HG03460 (cell line): ENCODE measurements at regions not wholly inside any gene's neighbourhood (a gene's known extent, or its start where the extent isn't known, plus 50 kb on each side); places are given as distances from the start of the nearest gene placed in this dataset.

Experiments
- ATAC-seq: cut with Tn5 transposase; IDR thresholded peaks from one replicate; pipeline ENCODE4 v1.9.1; 2021; ENCODE audit not compliant: unreplicated experiment

DNA sequence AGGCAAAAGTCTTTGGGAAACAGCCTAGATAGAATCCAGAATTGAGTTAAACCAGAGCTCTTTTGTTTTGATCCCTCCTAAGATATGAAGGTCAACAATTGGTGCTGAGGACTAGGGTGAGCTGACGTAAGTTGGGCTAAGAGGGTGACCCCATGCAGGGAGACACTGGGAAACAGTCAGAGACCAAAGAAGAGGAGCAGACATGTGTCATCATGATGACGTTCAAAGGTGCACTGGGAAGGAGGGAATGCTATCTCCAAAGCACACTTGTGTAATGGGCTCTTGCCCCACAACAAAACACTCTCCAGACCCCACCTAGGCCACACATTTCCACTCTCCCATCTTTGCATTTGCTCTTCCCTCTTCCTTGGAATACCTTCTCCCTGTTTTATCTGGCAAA is 481.4 kb downstream of the COG6 start:
- ATAC-seq, result no peak

DNA sequence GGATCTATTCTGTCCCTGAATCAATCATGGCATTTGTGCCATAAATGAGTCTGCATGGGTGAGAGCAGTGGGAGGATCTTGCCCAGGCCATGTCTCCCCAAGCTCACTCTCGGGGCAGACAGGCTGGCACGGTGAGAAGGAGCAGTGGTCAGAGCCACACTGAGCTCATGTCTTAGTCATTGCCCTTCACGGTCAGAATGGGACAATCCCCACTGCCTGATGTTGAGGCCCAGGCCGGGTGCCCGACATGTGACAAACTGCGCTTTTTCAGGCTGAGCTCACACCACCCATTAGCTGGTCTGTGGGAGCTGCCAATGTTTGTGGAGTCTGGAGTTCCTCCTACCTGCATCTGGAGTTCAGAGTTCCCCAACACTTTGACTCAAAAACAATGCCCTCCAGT is 481.9 kb downstream of the COG6 start:
- ATAC-seq, result no peak

DNA sequence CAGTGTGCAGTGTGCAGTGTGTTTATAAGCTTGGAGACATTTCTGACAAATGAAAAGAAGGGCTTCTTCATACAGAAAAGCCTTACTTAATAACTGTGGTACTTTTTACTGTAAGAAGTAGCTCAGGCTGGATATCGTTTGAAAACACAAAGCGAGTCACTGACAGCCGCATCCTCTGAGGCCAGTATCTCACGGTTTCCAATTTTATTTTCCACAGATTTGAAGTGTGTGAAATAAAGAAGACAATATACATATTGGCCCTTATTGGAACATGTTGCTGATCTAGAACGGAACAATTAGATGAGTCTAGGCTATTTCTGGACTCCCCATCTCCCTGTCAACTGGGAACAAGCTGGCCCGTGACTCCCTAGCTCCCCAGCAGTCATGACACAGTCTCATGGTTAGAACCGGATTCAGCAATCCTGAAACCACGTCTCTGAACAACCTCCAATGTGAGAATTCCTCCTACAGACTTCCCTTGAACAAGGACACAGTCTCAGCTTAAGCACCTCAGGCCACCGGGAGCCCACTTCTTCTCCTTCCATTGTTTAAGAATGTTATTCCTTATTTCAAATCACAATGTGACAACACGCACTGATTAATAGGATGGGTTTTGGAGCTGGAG is 484.5 kb downstream of the COG6 start:
- no peak for ATAC-seq

DNA sequence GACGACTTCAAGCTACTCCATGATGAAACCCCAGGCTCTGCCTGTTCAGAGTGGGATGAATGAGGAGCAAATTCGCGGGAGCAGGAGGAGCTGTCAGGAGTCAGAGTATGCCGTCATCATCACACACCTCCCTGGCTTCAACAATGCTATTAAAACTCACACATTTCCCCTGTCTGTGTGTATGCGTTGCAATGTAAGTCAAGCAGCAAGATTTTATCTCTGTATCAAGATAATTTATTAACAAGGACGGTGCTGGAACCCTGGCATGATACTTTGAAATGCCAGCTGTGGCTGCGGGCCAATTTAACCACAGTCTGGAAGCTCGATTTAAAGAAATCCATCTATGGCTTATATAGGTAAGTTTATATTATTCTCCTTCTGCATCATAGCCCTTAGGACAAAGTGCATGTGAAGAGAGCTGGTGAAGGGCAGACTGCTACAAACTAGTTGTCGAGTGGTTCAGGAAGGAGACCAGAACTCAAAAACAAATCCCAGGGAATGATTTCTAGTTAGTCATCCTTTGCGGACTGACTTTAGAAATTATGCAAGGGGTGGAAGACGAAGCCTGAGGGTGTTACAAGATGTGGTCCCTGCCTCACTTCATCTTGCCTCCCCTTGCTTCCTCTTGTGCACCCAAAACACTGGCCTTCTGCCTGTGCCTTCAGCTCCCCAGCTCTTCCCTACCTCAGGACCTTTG is 486.5 kb downstream of the COG6 start:
- no peak for ATAC-seq

DNA sequence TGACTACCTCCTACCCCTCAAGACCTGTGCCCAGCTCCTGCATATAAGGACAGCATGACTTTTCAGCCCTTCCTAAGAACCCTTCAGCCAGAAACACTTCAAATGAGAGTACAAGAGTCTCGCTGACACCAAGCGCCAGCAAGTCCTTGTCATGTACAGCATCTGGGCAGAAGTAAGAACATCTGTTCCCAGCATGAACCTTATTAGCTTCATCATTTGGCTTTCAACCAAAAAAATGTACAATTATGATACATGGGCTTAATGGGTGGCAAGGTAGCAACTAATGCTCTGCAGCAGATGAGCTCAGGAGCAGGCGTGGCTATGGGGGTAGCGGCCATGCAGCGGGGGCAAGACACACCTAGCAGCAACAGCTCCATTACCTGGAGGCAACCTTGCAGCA is 487.6 kb downstream of the COG6 start:
- ATAC-seq, result no peak

DNA sequence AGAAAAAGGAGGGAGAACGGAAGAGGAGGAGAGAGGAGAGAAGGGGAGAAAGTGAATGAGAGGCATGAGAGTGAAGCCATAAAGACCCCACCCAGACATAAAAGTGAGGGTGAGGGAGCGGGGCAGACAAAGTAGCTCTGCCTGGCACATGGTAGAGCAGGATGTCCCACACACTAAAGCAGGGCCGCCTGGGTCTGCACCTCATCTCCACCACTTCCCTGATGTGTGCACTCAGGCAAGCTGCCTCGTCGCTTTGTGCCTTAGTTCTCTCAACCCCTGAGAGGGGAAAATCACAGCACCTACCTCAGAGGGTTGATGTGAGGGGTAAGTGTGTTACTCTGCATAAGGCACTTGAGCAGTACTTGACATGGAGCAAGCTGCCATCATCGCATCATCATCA is 488.1 kb downstream of the COG6 start:
- ATAC-seq, result no peak

DNA sequence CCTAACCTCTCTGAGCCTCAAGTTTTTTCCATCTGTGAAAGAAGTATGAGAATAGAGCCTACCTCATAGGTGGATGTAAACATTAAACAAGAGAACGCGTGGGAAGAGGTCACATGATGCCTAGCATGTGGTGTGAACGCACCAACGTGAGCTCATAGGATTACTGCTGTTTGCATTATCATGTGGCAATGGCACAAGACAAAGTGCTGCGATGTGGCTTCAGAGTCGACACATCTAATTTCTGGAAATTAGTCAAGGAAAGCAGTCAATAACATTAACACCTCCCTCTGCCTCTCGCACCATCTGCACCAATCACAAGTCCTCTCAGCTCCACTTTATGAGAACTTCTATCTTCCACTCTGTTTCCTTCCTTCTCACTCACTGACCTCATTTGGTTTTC is 489.7 kb downstream of the COG6 start:
- no peak for ATAC-seq

DNA sequence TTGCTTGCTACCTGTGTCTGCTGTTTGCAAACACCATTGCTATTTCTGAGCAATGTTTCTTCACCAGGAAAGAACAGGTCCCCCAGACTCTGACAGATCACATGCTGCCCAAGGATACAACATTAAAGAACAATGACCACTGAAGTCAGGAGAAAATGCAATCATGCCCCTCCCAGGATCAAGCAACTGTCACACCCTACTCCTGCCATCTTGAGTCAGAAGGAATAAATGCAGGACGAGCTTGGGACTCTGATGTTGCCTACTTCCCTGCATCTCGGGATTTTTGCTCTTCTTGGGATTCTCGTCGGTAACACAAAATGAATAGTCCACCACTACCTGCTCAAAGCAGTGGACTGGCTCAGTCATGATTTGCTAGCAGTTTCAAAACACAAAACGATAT is 490.6 kb downstream of the COG6 start:
- ATAC-seq, result no peak

DNA sequence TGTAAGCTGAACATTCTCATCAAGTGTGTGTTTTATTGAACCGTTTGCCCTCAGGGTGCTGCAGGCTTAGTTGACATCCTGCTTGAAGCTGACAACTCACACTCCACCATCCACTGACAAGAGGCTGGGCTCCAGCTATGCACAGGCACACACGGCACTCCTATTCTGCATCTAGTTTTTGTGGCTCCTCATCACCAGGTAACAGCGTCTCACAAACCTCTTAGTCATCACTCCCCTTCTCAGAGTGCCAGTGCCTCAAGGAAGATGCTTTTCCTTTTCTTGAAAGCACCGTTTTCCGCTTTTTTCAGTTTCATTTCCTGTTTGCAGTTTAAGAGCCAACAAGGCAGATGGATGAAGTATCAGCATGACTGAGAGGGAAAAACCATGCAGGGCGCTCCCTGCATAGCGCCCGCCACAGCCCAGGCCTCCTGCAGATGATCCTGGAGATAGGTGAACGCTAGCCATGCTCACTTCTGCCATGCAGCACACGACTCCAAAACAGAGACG is 491.2 kb downstream of the COG6 start:
- no peak for ATAC-seq

DNA sequence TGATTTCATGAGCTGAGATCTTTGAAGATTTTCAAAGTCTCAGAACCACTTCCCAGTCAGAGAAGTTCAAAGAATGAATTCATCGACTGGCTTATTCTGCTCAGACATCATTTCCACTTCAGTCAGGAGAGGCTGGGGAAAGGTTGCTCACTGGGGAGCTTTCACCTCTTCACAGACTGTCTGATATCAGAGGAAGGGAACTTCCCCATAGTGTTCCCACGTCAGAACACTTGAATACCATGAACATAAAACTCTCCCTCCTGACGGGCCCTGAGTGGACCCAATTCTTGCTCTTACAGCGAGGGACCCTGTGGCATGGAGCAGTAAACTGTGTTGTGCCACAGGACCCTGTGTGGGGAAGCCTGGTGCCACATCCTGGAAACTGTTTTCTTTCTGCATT is 492.6 kb downstream of the COG6 start:
- no peak for ATAC-seq

DNA sequence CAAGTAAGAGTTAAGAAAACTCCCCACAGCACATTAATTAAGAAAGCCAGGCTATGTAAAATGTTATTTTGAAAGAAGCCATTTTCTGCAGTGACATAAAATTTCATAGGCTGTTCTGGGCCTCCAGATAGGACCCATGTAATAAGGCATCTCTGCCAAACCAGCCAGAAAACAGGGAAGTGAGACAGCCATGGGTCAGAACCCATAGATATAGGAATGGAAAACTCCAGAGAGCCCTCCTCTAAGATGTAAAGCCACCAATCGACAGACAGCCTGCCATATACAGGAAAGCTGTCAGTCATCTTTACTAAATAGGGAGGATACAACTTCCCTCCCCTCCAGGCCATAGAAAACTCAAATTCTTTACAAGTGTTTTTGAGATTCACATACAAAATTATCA is 493.3 kb downstream of the COG6 start:
- no peak for ATAC-seq

DNA sequence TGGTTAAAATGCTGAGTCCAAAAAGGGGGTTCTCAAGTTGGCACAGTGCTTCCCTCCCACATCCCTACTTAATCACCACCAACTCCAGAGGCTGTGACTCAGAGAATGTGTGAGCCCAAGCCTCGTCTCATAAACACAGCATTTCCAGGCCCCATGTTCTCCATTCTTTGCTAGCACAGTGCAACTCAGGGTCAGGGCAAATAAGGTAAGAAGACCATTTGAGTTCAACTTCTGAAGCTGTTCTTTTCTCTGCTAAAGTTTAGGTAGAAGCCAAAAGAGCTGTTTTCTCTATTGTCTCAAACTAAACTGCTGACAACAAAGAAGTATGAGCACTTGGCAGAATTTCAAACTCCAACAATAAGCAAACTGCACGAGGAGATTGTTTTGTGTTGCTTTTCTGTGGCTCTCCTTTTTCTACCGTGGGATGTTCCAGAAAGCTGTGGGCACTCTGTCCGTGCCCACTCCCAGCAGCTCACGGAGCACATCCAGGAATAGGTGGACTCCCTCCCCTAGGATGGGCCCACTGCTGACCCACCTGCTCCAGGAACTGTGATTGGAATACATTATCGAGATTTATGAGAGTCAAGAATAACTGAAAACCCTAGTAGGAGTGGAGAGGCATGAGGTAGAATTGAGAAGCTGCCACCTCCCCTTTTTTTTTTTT is 494.3 kb downstream of the COG6 start:
- ATAC-seq, result no peak

DNA sequence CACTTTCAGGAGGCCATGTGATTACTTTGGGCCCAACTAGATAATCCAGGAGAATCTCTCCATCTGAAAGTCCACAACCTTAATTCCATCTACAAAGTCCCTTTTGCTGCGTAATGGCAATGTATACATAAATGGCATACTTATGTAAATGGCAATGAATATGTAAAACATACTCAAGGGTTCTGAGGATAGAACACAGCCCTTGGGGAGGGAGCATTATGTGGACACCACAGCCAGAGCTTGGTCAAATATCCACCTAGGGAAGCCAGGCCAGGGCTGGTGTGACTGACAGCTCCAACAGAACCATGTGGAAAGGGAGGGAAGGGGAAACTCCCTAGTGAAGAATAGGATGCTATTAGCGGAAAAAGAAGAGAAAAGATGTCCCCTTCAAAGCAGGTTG is 496.2 kb downstream of the COG6 start:
- ATAC-seq, result no peak

DNA sequence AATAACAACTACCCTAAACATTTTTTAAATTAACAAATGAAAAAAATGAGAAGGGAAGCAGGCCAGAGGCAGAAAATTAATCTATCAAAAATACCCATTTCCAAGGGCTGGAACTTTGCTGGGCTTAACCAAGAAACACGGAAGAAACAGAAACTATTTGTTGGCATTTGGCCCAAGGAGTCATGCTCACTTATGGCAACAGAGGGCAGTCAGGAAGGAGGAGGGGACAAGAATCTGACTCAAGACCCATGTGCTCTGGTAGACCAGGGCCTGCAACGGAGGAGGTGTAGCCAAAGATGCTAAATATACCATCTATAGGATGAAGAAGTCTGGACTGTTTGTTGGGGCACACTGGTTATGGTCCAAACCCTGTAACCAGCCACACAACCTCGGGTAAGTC is 496.7 kb downstream of the COG6 start:
- ATAC-seq, result no peak

DNA sequence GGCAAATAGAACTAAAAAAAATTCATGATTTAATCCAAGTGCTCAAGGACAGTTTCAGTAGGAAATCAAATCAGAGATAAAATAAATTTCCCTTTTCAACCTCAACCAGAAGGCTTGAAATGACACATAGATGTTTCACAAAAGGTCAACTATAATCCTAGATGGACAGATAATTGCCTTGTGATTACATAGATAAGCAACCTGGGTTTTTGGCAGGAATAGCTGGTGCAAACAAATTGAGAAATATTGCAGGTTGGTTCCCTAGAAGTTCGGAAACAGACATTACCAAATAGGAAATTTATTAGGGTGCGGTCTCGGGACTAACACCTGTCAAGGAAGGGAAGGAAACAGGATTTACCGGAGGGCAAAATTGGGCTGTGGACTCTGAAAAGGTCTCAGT is 497.5 kb downstream of the COG6 start:
- no peak for ATAC-seq

DNA sequence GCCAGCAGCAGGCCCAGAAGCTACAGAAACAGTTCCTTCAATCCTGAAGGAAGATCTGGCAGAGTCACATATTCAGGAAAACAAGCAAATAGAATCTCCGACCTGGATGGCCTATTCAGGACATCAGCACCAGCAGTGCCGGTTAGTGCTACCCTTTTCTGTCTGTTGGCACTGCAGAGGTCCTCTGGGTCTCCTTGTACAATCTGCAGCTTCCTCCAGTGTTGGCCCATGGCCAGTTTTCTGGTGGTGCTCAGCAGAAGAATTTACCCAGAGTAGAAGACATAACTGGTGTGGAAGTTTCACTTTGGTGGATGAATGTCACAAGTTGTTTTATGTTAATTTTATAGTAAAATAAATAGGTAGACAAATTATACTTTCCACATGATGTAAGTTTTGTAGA is 498.1 kb downstream of the COG6 start:
- no peak for ATAC-seq

DNA sequence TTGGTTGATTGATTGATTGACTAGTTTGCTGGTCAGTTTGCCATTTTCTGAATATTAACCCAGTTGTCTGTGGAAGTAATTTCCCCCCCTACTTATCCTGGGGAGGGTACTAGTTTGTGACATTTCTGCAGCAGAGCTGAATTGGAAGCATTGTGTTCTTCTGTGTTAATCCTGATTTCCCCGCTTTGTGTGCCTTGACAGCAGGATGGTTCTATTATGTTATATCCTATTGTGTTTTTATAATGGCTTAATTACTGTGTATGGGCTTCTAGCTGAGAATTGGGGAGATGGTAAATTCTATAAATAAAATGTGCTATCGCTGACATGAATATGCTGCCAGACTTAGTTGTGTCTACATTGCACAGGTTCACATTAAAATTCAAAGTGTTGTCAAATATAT is 499.7 kb downstream of the COG6 start:
- ATAC-seq, result no peak

DNA sequence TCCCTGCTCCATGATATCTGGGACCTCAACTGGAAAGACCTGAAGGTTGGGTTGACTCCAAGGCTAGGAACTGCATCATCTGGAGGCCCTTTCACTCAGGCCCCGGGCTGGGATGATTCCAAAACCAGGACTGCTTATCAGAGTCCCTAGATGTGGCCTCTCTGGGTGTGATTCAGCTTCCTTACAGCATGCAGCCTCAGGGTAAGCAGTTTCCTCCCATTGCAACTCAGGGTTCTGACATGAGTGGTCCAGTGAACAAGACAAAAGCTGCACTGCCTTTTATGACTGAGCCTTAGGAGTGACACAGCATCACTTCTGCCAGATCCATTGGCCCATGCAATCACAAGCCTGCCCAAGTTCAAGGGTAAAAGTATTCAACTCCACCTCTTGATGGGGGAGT is 502.8 kb downstream of the COG6 start:
- ATAC-seq, result no peak

DNA sequence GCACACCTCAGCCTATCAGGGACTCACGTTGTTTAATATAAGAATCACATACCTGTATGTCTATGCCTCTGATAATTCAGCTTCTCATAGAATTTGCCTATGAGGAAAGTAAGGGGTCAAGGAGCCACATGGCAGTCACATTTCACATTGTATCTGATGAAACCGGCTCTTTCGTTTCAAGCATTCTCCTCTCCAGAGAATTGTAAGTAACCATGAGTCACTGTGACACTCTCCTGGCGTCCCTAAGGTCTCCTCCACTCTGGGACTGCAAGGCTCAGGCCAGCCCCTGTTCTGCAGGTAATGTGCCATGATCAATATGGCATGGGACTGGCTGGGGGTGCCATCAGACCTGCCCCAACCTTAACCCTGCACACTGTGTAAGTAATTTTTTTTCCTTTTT is 503.3 kb downstream of the COG6 start:
- no peak for ATAC-seq

DNA sequence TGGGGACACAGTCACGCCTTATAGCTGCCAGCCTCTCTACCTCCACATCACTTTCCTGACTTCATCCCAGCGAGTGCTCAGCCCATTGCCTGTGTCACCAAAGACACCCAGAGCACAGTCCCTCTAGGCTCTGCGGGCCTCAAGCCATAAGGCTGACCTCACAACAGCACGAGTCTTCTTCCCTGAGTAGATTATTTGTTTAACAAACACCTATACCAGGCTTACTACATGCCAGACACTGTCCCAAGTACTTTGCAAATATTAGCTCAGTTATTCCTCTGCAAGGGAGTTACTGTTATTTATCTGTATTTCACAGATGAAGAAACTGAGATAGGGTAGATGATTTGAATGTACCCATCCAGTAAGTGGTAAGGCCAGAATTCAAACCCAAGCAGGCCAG is 504.3 kb downstream of the COG6 start:
- no peak for ATAC-seq

DNA sequence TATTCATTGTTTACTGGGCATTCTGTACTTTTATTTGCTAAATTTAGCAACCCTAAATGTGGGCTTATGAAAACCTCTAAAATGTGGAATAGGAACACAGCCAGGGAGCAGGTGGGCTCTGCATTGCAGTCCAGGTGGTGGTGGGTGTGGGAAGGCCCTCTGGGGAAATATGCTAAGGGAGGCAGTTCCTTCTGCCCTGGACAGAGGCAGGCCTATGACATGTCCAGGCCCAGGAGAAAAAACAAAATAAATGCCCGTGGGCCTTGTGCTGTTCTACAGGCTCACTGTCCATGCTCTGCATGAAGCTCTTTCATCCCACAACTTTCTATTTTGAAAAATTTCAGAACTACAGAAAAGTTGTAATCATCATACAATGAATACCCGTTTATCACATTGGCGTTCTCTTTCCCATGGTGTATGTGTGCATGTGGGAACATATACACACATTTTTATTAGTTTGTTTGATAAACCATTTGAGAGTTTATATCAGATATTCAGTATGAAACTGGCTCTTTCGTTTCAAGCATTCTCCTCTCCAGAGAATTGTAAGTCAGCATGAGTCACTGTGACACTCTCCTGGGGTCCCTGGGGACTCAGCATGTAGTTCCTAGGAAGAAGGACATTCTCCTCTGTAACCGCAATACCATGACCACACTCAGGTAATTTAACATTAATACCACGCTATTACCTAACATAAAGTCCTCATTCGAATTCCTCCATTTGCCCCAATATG is 505.3 kb downstream of the COG6 start:
- no peak for ATAC-seq

DNA sequence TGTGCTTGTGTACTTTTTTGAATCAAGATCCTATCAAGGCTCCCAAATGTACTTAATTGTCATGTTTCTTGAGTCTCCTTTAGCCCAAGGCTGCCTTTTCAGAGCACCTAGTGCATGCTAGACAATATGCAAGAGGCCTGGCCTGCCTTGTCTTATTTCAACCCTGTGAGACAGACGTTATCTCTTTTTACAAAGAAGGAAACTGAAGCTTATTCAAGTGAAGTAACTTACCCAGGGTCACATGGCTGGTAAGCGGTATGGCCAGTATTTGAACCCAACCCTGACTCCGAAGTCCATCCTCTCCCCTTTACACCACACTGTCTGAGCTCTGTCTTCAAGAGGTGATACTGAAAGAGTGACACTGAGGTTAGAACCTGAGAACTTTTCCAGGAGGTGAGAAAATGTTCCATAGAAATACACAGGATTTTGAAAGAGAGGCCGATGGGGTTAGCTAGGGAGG is 505.1 kb downstream of the FOXO1 start:
- ATAC-seq, result no peak
